ENCODE measurements at regions not wholly inside any gene's neighbourhood (a gene's known extent, or its start where the extent isn't known, plus 50 kb on each side); places are given as distances from the start of the nearest gene placed in this dataset.

DNA sequence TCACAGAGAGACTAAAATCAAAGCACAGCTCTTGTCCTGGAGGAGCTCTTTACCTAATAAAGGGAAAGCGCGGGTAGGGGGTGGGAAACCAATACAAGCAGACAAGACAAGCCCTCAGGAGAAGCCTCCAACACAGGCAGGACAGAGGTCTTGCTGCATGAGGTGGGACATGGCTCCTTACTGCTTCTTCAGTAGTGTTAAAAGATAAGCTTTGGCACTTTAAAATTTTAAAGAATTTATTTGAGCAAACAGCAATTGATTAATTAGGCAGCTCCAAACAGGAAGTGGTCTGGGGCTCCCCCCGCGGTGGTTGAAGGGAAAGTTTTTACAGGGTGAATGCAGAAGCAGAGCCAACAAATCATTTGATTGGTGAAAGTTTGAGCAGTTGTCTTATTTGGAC, 50.3 kb upstream of the MACC1 start:
- no peak for DNase-seq

DNA sequence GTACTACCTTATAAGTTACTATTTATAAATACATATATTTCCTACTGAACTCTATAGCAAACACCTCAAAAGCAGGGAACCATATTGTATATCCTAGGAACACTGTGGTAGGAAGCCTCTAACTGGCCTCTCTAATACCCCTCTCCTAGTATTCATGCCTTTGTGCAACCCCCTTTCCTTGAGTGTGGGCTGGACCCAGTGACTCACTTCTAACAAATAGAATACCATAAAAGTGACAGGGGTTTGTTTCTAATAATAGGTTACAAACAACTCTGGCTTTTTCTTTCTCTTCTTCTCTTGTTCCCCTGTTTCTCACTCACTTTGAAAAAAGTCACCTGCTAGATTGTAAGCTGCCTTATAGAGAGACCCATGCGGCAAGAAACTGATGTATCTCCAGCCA, 51.6 kb upstream of the MACC1 start:
- no peak for DNase-seq

DNA sequence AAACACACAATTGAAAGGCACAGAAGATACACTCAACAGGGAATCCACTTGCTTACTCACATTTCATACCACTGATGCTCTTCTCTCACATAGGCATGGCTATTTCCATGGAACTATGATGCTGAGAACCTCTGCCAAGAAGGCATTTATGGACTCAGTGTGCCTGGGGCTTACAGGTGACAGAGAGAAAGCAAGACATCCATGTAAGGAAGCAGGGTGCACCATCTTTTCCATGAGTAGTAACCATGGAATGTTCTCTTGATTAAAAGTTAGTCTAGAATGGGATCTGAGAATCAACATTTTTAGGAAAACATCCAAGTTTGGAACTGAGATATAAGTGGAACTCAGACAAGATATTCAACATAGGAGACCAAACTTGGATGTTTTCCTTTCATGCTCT, 52.5 kb upstream of the MACC1 start:
- DNase-seq = no peak

DNA sequence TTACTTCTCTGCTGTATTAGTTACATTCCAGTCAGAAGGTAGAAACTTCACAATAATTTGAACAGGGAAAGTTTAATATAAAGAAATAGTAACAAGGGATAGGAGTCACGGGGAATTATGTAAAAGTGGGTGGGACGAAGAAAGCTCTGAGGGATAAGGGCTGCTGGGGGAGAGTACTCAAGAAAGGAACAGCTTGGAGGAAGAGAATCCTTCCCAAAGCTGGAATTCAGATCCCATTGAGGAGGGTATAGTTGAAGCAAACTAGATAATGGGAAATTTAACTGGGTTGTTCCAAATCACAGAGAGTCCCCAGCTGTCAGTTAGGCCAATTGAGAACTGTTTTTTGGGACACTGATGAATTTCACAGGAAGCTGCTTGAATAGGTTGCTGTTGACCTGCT, 53.2 kb upstream of the MACC1 start:
- no peak for DNase-seq

DNA sequence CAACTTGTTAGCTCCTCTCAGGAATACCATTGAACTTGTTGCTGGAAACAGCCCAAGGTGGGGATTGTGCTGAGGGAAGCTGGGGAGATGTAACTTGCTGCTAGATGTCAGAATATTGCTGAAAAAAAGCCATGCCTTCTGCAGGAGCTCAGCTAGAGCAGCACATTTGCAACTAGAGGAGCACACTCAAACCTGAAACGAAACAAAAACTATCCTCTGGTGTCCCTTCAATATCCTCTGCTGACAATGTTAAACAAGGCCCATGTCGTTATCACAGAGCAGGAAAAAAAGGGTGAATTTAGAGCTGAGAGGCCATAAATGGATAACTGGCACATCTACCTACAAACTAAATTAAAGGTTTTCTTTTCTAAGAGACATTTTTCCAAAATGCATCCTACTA, 53.7 kb upstream of the MACC1 start:
- peak; percentile 65 for DNase-seq

DNA sequence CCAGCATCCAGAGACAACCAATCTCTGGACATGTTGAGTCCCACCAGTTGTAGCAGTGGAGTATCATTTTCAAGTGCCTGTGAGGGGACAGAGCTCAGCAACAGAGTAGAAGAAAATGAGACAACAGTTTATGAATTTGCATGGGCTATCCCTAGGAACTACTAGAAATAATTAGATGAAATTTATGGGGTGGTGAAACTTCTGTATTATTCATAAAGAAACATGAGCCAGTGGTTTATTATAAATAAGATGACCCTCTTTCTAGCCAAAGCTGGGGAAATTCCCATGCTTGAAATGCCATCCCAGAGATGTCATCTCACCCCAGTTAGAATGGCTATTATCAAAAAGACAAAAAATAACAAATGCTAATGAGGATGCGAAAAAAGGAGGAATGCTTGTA, 55.1 kb upstream of the ITGB8 start:
- DNase-seq = no peak

DNA sequence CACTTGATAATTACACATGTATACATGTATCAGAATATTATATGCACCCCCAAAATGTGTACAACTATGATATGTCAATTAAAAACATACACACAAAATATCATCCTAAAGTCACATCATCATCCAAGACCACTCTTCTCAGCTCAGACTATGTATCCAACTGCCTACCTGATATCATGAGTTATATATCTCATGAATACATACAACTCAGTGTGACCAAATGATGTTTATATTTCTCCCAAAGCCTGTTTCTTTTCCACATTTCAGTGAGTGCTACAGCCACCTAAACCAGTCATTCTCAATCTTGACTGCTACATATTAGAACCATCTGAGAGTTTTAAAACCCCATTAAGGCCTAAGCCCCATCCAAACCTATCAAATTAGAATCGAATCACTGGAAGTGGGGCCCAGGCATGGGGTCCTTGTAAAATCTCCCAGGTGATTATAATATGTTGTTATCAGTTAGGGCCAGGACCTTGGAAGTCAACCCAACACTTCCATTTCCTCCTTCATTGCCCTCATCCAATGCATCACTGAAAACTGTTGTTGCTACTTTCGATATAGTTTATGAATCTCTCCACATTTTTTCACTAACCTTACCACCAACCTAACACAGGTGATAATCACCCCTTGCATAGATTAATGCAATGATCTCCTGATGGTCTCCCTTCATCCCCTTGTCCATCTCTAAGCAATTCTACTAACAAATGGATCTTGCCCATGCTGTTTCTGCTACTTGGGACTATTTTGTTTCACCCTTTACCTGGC, 53.8 kb upstream of the ITGB8 start:
- DNase-seq = no peak

DNA sequence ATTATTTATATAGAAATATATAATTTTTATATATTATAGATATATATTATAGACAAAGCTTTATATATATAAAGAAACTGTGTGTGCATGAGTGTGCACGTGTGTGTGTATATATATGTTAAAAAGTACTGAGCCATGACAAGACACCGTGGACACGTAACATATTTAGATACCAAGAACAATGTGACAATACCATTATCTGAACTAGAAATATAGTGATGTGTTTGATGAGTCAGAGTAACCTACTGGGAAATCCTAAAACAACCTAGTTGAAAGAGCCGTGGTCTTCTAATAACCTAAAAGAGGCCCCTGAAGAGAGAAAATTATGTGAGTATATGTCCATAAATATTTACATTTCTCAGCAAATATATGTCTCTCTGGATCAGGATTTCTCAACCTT, 50.7 kb upstream of the ITGB8 start:
- DNase-seq = no peak

DNA sequence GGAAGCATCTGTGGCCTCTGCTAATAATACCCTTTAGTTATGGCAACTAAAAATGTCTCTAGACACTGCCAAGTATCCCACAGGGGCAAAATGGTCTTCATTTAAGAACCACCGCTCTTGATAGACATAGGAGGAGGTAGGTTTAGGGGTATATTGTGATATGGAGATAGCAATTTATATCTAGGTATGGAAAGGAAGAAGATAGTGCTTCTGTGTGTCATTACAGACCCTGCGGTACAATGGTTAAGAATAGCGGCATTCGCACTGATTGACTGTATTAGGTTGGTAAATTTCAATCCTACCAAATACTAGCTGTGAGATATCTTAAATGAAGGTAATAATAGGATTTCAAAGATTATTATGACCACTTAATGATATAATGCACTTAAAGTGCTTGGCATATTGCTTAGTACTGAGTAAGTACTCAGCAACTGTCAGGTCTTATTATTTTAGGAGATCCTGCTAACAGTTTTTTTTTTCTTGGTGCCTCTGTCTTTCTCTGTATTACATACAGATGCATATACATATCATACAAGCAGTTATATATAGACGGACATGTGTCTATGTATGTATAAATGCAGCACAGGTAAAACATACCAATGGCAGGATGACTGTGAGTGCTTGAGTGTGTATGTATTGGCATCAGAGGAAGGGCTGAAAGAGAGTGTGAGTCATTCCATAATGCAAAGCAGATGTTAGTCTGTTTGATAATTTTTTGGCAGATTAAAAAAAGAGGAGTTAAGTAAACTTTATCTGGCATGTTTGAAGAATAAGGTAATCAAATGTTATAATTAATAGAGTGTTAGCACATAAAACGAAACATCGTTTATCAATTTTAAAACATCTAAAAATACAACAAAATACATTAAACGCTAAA, 50.0 kb upstream of the ITGB8 start:
- DNase-seq = peak; percentile 12

All from tongue (tissue), 1 donor.